SH-SY5Y (cell line): ENCODE measurements at regions not wholly inside any gene's neighbourhood (a gene's known extent, or its start where the extent isn't known, plus 50 kb on each side); places are given as distances from the start of the nearest gene placed in this dataset.

ENCODE experiments used
- GATA2 ChIP-seq: IDR thresholded peaks from 2 replicates; pipeline ENCODE4 v1.6.1; 2011; ENCODE audit warnings: mild to moderate bottlenecking, low read depth, low read length
- GATA3 ChIP-seq: IDR thresholded peaks from 2 replicates; pipeline ENCODE4 v1.6.1; 2011; ENCODE audit warnings: low read depth, mild to moderate bottlenecking, low read length, moderate library complexity

DNA sequence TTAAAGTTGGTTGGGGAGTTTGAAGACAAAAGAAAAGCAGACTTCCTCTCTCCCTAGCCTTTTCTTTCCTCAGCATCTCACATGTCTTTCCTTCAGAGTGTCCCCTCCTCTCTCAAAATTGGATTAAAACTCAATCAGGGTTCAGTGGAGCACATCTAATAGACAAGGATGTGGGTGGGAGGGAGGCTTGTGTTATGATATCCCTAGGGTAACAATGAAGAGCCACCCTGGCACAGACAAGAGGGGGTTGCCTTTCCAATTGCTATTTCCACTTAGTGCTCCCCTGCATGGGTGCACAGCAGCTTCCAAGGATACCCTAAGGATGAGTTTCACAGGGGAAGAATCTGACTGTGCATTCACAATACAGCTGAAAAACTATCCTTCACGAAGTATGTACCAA lies 585.2 kb upstream of the C9orf72 start:
- no peak for TF ChIP-seq GATA2
- TF ChIP-seq GATA3, result no peak
